ENCODE measurements at regions not wholly inside any gene's neighbourhood (a gene's known extent, or its start where the extent isn't known, plus 50 kb on each side); places are given as distances from the start of the nearest gene placed in this dataset.

DNA sequence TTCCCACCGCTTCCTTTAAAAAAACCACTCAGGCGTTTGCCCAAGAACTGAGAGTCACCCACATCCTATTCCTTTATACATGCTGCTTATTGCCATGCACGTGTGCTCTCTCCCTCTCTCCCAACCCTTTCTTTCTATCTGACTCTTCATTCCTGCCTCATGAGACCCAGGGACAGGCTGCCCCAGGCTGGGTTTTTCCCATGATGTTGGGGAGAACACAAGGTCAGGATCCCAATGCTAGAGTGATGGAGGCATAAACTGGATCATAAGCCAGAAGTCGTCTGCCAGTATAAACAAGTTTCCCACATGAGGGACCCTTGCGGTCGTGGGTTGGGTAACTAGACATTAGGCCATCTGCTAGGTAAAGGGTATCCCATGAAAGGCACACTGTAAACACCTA is 64.9 kb downstream of the CD2 start:
- DNase-seq (ENCODE audit: low read depth) = no peak

DNA sequence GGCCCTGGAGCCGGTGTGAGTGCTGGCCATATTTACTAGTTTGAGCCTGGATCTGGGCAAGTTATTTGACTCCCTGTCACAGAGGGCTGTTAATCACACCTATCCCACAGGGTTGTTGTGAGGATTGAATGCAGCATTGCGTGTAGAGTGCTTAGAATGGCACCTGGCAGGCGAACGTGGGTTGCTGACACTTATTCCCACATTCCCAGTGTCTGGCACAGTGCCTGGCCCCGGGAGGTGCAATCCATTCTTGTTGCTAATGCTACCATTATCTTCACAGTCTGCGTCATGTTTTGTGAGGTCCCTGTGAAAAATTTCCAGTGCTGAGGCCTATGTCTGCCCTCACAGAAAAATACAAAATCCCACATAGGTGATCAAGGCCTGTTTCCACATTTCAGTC is 66.1 kb downstream of the CD2 start:
- DNase-seq (ENCODE audit: low read depth) = no peak

DNA sequence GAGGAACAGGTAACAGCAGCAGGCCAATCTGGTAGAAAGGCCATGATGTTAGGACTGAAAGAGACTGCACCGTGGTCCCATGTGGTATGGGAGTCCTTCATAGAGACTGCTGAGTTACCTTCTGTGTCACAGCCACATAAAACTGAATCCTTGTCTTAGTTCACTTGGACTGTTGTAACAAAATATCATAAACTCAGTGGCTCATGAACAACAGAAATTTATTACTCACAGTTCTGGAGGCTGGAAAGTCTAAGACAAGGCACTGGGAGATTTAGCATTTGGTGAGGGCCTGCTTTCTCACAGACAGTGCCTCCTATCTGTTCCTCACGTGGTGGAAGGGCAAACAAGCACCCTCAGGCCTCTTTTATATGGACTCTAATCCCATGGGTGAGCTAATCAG is 67.5 kb downstream of the CD2 start:
- DNase-seq (ENCODE audit: low read depth) = no peak

DNA sequence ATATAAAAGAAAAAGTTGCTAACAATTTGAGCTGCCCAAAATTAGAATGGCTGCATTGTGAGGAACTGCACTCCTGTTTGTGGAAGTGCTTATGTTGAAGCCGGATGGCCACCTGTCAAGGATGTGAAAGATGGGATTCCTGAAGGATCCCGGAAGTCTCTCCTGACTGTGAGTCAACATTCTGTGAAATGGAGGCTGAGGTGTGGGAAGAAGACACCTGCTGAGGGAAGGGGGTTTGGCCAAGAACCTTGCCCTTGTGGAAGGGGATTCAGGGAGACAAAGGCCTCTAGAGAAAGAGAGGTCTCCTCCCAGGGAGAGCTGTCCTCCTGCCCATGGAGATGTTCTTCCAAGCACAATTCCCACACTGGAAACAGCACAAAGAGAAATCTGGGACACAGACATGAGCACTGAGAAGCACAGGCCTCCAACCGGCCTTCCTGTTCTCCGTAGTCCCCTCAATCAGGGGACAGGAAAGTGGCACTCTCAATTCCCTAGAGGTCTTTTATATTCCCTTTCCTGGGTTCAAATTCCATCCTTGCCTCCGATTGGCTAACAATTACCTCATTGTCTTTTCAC is 70.5 kb downstream of the CD2 start:
- DNase-seq (ENCODE audit: low read depth) = no peak

DNA sequence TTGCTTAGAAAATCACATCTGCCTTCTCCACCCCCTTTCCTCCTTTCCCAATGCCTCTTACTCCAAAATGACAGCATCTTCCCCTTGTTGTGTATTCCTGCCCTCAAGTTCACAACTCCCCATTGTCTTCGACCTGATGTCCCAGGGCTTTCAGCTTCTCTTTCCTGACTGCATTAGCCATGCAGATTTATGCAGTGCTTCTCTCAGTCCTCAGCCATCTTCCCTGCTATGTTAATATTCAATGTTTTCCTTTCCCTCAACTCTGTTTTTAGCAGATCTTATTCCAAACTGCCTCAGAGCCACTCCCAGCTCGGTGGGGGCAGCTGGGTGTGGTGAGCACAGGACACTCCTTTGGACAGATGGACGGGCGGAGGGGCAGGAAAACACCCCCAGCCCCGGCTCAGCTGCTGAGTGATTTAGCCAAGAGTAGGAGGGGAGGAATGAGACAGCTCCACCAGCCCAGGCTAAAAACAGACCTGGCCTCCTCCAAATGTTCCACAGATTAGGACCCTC is 71.0 kb downstream of the CD2 start:
- DNase-seq (ENCODE audit: low read depth) = no peak

DNA sequence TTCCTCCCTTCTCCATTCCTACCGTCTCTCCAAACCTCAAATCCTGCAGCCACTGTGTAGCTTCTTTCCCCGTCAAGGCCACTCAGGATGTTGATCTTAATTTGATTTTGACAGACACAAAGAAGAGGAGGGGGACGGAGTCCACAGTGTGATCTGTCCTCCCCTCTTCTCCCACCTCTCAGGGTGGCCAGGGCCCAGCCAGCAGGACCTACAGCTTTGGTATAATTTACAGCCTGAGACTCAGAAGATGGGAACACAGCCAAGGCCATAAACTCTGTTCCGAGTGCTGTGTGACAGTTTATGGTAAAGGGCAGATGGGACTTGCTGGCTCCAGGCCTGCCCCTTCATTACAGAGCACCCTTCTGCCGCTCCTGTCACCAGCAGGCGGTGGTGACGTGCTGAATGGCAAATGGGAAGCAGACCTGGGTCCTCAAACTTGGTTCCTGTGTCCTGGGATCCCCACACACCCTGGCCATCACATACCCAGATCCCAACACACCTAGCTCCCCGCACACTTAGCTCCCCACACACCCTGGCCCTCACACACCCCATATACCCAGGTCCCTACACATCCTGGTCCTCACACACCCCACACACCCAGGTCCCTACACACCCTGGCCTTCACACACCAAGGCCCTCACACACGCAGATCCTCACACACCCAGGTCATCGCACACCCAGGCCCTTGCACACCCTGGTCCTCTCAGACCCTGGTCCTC is 71.6 kb downstream of the CD2 start:
- no peak for DNase-seq (ENCODE audit: low read depth)

DNA sequence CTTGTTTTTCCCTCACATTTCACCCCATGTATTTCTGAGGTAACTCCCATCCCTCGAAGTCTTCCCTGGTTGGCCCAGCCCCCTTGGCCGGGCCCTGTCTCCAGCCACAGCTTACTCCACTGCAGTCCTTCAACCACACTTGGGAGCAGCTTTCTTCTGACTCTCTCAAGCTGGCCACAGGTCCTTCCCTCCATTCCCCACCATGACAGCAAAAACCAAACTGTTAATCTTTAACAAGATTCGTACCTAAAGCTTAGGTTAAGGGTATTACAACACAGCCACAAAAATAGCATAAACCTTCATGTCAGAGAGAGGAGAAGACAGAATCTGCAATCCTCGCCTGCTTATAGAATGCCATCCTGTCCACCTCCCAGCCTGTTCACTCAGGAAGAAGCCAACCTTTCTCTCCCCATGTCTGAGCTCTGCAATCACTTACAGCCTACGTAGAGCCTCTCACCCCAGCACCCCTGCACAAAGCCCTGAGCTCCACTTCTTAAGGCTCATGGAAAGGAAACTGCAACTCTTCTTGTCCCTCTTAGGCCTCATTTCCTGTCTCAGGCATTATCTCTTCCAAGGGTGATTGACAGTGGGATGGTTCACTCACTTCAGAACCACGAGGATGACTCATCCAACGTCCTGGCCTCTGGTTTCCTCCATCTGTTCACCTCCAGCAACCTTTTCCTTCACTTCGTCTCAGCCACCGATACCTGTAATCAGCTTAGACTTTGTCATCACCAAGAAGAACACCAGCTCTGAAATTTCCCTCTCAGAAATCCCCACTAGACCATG is 72.8 kb downstream of the CD2 start:
- DNase-seq (ENCODE audit: low read depth) = peak; percentile 55

DNA sequence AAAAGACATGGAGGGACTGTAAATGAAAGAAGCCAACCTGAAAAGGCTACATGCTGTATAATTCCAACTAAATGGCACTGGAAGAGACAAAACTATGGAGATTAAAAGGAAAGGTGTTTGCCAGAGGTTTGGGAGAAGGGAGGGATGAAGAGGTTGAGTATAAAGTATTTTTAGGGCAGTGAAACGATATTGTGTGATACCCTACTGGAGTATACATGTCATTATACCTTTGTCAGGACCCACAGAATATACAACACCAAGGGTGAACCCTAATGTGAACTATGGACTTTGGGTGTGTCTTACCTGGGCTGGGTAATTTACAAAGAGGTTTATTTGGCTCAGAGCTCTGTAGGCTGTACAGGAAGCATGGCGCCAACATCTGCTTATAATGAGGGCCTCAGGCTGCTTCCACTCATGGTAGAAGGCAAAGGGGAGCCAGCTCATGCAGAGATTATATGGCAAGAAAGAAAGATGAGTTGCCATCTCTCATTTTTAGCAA is 73.4 kb downstream of the CD2 start:
- no peak for DNase-seq (ENCODE audit: low read depth)

DNA sequence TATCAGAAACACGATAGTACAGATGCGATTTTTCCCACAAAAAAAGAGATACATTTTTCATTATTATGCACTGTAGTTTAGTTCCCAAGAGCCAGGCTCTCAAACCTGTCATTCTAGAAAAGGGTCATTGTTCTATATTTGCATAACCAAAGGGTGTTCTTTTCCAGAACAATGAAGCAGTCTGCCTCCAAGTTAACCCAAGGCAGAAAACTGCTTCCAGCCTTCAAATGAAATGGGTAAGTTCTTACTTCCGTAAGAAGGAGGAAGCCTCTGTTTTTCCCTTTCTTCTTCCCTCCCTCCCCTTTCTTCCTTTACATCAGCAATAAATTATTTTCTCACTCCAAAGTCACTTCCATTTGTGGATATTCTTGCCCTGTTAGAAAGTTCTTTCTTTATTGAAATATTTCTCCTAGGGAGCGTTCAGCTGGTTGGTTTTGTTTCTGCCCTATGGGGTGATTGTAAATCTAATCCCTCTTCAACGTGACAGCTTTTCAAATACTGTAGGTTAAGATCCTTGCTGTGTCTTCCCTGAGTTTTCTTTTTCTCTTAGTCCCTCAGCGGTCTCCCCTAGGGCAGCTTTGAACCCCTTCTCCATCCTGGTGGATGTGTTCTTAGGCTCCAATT is 77.3 kb upstream of the PTGFRN start:
- DNase-seq (ENCODE audit: low read depth) = no peak

DNA sequence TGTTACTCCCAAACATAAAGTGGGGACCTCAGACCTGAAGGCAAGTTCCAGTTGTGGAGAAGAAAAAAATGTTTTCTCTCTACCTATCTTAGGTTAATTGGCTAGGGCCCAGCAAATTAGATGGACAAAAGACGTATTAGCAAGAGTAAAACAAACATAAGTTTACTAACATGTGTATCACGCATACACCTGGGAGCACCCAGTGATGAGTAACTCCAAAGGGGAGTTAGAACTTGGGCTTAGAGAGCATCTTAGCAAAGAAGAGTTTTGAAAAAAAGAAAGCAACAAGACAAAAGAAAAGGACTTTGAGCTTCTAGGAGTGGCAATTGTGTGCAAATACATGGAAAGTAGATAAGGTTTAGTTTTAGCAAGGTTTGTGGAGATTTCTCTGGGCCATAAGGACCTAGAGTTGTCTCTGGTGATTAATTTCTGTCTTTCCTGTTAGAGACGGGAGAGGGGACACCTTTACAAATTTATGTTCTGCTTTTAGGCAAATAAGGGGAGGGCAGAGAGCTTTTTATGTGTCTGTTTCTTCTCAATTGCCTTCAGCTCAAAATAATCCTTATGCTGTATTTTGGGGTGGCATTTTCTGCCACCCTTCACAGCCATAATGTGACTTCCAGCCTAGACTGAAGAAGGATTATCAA is 76.7 kb upstream of the PTGFRN start:
- no peak for DNase-seq (ENCODE audit: low read depth)

DNA sequence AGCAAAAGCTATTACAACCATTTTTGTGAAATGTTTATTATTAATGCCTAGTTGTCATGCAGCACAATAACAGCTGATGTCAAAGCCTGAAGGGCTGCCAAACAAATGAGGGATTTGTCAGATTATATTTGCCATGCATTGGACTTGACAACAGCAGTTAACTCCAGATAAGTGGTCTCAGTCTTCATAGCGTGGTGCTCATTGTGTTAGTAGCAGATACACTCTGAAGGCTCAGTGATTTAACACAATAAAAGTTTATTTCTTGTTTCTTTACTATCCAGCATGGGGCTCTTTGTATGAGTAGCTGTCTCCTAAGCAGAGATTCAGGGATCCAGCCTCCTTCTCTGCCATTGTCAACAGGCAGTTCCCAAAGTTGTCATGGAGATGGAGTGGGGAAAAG is 76.0 kb upstream of the PTGFRN start:
- no peak for DNase-seq (ENCODE audit: low read depth)

DNA sequence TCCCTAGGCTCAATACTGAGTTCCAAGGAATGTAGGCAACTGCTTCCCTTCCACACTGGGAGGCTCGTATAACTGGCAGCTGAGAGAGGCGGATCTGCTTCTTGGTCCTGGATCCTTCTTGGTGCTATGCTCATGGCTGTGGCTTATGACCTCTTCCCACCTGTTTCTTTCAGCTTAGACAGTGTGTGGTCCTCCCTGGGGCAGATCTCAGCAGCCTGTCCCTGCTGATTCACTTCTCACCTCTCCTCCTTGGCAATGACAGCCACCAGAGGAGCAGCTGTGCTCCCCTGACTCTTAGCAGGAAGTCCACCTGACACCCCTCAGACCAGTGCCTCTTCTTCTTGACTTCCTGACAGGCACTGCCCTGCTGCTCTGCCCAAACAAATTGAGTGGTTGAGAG is 75.1 kb upstream of the PTGFRN start:
- no peak for DNase-seq (ENCODE audit: low read depth)

DNA sequence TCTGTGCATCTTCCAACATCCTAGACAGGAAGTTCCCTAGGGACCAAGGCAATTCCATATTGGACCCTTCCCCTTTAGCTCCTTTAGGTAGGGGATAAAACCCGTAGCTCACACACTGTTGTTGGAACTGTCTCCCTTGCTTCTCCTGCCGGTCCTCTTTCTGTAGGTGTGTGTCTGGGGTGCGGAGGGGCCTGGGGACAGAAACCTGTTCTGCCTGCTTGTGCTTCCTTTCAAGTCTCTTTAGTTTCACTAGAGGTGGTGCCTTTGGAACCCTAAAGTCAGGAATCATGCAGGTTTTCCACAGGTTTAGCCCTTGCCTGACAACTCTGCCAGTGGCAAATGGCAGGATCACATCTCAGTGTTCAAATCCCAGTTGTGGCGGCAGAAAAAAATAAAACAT is 74.6 kb upstream of the PTGFRN start:
- no peak for DNase-seq (ENCODE audit: low read depth)

DNA sequence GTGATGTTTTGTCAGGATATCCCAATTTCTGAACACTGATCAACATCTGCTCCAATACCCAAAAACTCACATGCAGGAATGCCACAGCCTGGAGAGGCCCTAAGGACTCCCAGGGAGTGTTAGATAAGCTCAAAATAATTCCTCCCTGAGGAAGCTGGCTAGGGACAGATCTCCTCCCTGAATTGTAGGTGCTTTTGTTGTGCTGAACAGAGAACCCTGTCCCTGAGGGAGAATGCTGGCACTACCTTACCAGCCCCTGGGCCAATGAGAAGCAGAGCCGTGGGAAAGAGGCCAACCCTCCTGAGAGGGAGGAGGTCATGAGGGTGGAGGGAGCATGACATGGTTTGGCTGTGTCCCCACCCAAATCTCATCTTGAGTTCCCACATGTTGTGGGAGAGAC is 73.6 kb upstream of the PTGFRN start:
- no peak for DNase-seq (ENCODE audit: low read depth)

DNA sequence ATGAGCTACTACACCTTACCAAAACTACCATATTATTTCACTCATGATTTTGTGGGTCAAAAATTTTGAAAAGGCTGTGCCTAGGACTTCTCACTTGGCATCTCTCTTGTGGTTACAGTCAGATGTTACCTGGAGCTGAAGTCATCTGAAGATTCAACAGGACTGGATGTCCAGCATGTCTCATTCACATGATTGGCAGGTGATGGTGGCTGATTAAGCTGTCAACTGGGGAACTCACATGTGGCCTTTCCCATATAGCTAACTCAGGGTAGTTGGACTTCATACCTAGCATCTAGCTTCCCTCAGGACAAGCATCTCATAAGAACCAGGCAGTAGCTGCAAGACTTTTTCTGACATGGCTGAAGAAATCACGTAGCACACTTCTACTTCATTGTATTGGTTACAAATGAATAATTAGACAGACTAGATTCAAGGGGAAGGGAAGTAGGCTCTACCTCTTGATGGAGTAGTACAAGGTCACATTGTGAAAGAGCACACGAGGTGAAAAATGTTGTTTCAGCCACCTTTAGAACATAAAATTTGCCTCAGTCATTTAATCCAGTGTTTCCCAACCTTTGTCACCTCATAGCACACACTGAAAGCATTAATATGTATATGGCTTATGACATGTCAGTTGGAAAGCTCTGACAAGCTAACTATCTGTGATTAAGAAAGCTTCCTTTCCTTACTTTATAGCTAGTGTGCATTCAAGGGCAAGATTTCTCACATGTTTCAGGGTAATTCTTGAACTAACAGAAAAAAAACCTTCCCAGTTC is 68.0 kb upstream of the PTGFRN start:
- DNase-seq (ENCODE audit: low read depth) = no peak

DNA sequence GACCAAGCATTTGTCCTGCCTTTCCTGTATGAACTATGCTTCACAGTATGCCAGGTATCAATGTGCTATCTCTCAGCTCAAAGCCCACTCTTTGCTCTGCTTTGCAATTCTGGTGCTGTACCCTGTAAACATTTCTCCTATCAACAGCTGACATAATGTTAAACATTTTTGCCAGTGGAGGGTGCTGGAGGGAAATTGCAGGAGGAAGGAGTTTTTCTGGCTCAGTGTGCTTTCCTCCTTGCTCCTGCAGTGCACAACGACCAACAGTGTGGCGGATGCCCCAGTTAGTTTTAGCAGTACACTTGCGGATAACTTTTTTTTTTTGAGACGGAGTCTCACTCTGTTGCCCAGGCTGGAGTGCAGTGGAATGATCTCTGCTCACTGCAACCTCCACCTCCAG is 67.1 kb upstream of the PTGFRN start:
- no peak for DNase-seq (ENCODE audit: low read depth)

DNA sequence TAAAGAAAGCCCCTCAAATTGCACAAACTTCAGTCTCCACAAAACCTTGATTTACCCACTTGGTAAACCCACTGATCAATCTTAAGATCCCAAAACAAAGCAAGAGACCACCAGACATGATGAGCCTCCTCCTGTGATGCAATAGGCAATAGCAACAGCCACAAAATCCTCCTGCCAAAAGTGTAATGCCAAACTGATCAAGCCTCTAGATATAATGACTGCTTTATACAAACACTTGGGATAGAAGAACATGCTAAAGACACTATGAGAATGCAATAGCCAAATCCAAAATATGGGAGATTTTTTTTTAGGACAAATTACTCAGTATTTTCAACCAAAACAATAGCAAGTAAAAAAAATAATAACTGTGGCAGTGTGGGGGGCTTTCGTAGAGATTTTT is 64.9 kb upstream of the PTGFRN start:
- DNase-seq (ENCODE audit: low read depth) = no peak

DNA sequence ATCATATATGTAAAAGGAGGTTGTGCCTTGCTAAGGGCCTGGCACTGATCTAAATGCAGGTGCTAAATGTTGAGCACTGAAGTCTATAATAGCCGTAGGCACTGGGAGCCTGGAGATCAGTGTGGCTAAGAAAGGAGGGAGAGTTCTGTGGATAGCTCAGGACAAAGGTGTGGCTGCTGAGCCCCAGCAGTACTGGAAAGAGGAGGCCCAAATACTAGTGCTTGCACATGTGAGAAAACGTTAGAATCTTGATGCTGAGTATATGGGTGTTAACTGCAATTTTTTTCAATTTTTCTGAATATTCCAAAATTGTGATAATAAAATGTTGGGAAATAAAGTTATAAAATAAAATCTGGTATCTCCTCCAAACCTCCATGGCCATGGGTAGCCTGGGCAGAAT is 62.5 kb upstream of the PTGFRN start:
- DNase-seq (ENCODE audit: low read depth) = no peak

DNA sequence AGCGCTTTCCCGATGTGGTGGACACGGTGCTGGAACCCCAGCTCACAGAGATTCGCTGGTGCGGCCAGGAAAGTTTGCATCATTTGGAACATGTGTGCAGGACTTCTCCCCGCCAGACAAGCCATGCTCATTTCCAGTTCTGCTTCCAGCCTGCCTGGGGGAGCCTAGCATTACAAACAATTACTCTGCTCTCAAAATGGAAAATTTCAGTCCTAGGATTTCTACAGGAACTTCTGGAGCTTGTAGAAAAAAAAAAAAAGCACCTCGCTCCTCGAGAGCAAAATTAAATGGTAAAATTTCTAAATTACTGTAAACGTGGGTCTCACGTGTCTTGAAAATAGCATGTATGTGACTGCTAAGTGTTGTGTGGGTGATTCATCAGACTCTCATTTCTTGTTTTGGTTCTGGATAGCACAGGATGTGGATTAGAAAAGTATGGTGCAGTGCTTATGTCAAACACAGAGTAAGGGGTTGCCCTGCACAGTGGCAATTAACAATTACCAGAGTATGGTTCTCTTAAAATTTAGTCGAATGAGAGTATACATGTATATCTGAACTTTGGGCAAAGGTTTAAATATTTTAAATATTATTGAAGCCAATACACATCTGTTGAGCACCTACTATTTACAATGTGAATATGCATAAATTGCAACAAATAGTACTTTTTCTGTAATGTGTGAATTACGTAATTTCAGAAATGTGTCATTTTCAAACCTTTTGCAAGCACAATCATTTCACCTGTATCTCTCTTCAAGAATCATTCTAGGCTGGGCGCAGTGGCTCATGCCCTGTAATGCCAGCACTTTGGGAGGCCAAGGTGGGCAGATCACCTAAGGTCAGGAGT is 61.8 kb upstream of the PTGFRN start:
- DNase-seq (ENCODE audit: low read depth) = no peak

DNA sequence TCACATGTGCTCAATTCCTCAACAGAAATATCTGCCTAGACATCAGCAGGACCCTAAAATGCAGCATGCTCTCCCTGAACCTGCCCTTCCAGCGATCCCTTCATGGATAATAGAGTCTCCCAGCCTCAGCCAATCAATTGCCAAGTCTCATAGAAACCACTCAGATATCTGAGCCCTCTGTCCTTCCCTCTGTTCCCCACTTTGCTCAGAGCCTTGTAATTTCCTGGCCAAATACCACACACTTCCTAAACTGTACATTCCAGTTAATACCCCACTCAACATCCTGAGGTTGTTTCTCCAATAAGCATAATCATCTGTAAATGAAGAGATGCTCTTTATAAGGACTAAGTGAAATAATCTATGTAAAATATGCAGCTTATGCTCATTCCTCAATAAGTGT is 59.3 kb upstream of the PTGFRN start:
- DNase-seq (ENCODE audit: low read depth) = no peak
